Transverse colon (tissue), 4 donors: ENCODE measurements at regions not wholly inside any gene's neighbourhood (a gene's known extent, or its start where the extent isn't known, plus 50 kb on each side); places are given as distances from the start of the nearest gene placed in this dataset.

Source experiments
- DNase-seq: peaks from one replicate; pipeline ENCODE4 v3.0.0-alpha.2; 2019
- H3K27ac ChIP-seq, 4 donors: fragments of 200-600 bp; sonication (generic); 2 replicates each; pipeline ENCODE4 v1.5.1; 2016 to 2018; ENCODE audit warnings: inconsistent platforms in 4 of 4
- H3K27me3 ChIP-seq: fragments of 200-600 bp; sonication (generic); 2 replicates; pipeline ENCODE4 v1.5.1; 2017; ENCODE audit warnings: inconsistent platforms
- H3K36me3 ChIP-seq, 4 donors: fragments of 200-600 bp; sonication (generic); 2 replicates each; pipeline ENCODE4 v1.5.1; 2017 to 2019; ENCODE audit warnings: inconsistent platforms in 4 of 4
- H3K4me1 ChIP-seq, 4 donors: fragments of 200-600 bp; sonication (generic); 2 replicates each; pipeline ENCODE4 v1.5.1; 2017 to 2020; ENCODE audit warnings: inconsistent platforms in 4 of 4
- H3K4me3 ChIP-seq, 4 donors: fragments of 200-600 bp; sonication (generic); 1 replicate in 1 of 4; 2 replicates in 3 of 4; pipeline versions ENCODE4 v1.5.1 to v1.6.1; 2017 to 2019; ENCODE audit warnings: inconsistent platforms in 4 of 4
- H3K9me3 ChIP-seq, 2 donors: fragments of 200-600 bp; sonication (generic); 2 replicates each; pipeline ENCODE4 v1.5.1; 2017 to 2019; ENCODE audit warnings: inconsistent platforms in 2 of 2
- EP300 ChIP-seq: sonication (generic); formaldehyde crosslinking; IDR thresholded peaks from one replicate; pipeline ENCODE4 v1.6.1; 2017; ENCODE audit warnings: antibody characterized with exemption, low read depth
- POLR2A ChIP-seq: fragments of 450-650 bp; IDR thresholded peaks from one replicate; pipeline ENCODE4 v1.6.1; 2016; ENCODE audit warnings: antibody characterized with exemption, mild to moderate bottlenecking, moderate library complexity
- POLR2AphosphoS5 ChIP-seq, 3 donors: sonication (generic); formaldehyde crosslinking; IDR thresholded peaks; one replicate each; pipeline ENCODE4 v1.6.1; 2016; ENCODE audit warnings: antibody characterized with exemption in 3 of 3
- WGBS, 2 donors: methylation state at CpG; one replicate each; pipeline ENCODE4 v1.1.5; 2018; ENCODE audit warnings: low coverage in 1 of 2; 5-methylcytosine and 5-hydroxymethylcytosine counted together
- in situ Hi-C, 4 donors: fragments of 200-750 bp; cut with MboI; loops; one replicate each; pipeline versions ENCODE4 v1.15.0 to v1.15.1; 2017; ENCODE audit warnings: low sequenced_read_pairs in 3 of 4, low pct_ligation_motif_present in 1 of 4, low pct_unique_long_range_greater_than_20kb in 1 of 4
- intact Hi-C: fragments of 100-400 bp; cut with DNase I; formaldehyde crosslinking; loops from one replicate; pipeline ENCODE4 v1.15.1; 2023; ENCODE audit warnings: low total_unique reads
- TF ChIP-seq, protein P1 (sequence below), 5 experiments: fragments of 200-600 bp in 3 of 5; fragments of 450-650 bp in 2 of 5; sonication (generic) in 3 of 5; IDR thresholded peaks; 1 replicate in 2 of 5; 2 replicates in 3 of 5; pipeline ENCODE4 v1.5.1; 2016 to 2017; ENCODE audit warnings: antibody characterized with exemption in 5 of 5, inconsistent platforms in 3 of 5, mild to moderate bottlenecking in 2 of 5, moderate library complexity in 1 of 5

DNA sequence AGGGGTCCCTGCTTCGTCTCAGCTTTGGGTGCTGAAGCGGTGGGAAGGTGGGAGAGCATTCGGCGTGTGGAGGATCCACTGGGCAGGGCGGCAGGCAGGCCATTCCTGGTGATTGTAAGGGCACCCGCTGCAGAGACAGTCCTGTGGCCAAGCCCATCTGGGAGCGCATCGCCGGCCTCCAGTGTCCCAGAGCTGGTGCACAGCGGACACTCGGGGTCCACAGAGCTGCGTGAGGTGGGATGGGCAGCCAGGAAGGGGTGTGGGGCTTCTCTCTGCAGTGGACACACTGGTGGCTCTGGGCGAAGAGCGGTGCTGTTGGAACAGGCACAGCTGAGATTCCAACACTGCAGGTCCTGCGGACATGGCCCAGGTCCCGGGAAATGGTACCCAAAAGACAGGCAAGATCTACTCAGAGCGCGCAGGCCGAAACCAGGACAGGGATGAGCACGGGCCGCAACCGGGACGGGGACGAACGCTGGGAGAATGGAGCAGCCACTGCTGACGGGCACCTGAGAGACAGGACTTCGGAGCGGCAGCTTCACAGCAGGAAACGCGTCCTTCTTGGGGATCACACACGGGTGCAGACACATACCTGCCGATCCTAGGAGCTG lies 188.2 kb downstream of the ERMARD start:
- no peak for DNase-seq
- in situ Hi-C loops (no loop called here), intact Hi-C loops (no loop called here)
- WGBS, 2 donors = 93% methylated on average over 32 of the region's 32 CpGs; no CpG with 5 or more reads in 1 of the 2 donors
- Histone ChIP-seq H3K4me1 (no peaks in the 10 kb centered on the region), H3K36me3 (no peaks in the 10 kb centered on the region), H3K27ac (no peak overlapping the region), H3K4me3 (no peak overlapping the region), H3K9me3 (no peaks in the 10 kb centered on the region), H3K27me3 (no peaks in the 10 kb centered on the region)
- no peak for TF ChIP-seq POLR2AphosphoS5 (IDR thresholded peaks at IDR 0.05)
- TF ChIP-seq, protein P1, sequence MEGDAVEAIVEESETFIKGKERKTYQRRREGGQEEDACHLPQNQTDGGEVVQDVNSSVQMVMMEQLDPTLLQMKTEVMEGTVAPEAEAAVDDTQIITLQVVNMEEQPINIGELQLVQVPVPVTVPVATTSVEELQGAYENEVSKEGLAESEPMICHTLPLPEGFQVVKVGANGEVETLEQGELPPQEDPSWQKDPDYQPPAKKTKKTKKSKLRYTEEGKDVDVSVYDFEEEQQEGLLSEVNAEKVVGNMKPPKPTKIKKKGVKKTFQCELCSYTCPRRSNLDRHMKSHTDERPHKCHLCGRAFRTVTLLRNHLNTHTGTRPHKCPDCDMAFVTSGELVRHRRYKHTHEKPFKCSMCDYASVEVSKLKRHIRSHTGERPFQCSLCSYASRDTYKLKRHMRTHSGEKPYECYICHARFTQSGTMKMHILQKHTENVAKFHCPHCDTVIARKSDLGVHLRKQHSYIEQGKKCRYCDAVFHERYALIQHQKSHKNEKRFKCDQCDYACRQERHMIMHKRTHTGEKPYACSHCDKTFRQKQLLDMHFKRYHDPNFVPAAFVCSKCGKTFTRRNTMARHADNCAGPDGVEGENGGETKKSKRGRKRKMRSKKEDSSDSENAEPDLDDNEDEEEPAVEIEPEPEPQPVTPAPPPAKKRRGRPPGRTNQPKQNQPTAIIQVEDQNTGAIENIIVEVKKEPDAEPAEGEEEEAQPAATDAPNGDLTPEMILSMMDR (IDR thresholded peaks at IDR 0.05) = no peak
- TF ChIP-seq POLR2A = no peak
- TF ChIP-seq EP300 = no peak

DNA sequence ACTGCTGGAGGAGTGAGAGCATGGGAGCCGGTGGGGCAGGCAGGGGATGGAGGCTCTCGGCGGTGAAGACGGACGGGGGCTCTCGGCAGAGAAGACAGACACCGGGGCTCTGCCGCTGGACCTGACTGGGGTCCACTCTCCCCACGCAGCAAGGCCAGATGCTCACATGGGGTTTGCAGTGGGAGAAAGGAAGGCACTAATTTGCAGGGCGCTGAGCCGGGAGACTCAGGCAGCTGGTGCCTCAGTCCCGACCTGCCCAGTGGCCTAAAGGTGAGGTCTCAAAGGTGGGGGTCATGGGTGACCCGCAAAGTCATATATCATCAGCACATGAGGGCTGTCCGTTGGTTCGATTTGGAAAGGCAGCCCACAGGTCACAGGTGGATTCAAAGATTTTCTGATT lies 187.3 kb downstream of the ERMARD start:
- intact Hi-C loops = no loop called here
- DNase-seq = no peak
- Histone ChIP-seq H3K36me3 (no peaks in the 10 kb centered on the region), H3K4me3 (no peak overlapping the region), H3K9me3 (no peaks in the 10 kb centered on the region), H3K4me1 (peaks cover 0 to 6% (median 5%) of the 10 kb centered on the region in 4 donors), H3K27me3 (no peaks in the 10 kb centered on the region), H3K27ac (no peak overlapping the region)
- TF ChIP-seq POLR2A (no peak), EP300 (no peak), POLR2AphosphoS5 (IDR thresholded peaks at IDR 0.05) (no peak)
- TF ChIP-seq, protein P1 (IDR thresholded peaks at IDR 0.05) = no peak
- 89 to 90% methylated on average over 8 to 15 of the region's 15 CpGs for WGBS, 2 donors
- in situ Hi-C loops = no loop called here

DNA sequence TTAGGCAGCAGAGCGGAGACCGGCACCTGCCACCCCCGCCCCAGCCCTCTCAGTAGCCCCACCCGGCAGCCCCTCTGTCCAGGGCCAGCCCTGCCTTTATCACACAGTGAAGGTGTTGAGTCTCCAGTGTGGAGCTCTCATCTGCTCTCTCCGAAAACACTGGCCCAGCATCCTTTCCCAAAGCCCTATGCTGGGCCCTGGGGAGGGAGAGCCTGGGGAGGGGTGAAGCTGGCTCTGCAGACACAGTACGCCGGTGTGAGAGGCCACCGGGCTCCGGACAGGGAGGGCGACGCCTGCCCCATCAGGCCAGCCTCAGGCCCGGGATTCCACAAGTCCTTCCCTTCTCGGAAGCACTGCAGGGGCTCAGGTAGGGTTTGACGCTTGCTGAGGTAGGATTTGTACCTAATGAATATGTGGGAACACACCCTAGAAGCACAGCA lies 186.9 kb downstream of the ERMARD start:
- in situ Hi-C loops (no loop called here), intact Hi-C loops (no loop called here)
- TF ChIP-seq, protein P1 (IDR thresholded peaks at IDR 0.05) = no peak
- no peak for TF ChIP-seq EP300
- no peak for TF ChIP-seq POLR2A
- no peak for TF ChIP-seq POLR2AphosphoS5 (IDR thresholded peaks at IDR 0.05)
- Histone ChIP-seq H3K9me3 (no peaks in the 10 kb centered on the region), H3K27ac (no peak overlapping the region), H3K36me3 (no peaks in the 10 kb centered on the region), H3K4me1 (peaks cover 0 to 7% (median 5%) of the 10 kb centered on the region in 4 donors), H3K27me3 (no peaks in the 10 kb centered on the region), H3K4me3 (no peak overlapping the region)
- 86% methylated on average over 13 of the region's 14 CpGs; no CpG with 5 or more reads in 1 of the 2 donors for WGBS, 2 donors
- no peak for DNase-seq

DNA sequence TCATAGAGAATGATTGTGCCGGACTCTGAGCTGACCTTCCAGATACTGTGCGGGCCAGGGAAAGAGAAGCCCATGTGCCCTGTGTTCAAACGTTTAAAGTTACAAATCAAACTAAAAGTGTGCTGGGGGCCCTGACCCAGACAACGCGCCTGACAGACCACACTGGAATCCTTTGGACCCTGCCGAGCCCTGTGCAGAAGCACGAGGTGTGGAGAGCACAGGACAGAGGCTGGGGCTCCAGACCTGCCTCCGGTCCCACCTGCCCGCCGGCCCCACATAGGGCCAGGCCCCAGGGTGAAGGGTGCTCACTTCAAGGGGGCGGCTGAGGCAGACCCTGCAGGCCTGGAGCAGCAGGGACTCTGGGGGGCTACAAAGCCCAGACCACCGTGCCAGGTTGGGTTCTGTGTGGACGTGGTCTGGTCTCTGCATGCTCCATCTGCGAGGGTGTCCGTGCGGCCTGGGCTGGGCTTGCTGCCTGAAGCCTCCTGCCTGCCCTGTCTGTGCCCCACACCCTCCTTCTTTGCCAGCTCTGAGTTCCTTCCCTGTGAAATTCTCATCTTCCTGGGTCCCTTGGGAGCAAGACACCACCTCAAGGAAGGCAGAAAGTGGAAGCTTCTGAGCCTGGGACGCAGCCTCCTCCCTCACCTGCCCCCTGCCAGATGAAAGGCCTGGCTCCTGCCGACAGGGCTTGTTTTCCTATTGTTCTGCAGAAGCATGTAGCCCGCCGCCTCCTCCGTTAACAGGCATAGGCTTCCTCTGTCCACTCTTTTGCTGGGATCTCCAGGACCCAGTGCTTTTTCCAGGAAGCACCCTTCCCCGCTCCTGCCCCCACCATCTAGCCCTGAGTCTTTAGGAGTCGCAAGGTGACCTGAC lies 186.2 kb downstream of the ERMARD start:
- in situ Hi-C loops (no loop called here), intact Hi-C loops (no loop called here)
- no peak overlapping the region for H3K27ac ChIP-seq
- 60 to 86% methylated on average over 4 to 21 of the region's 23 CpGs for WGBS, 2 donors
- H3K27me3 ChIP-seq = no peaks in the 10 kb centered on the region
- H3K4me1 ChIP-seq = peaks cover 0 to 7% (median 5%) of the 10 kb centered on the region in 4 donors
- no peaks in the 10 kb centered on the region for H3K36me3 ChIP-seq
- no peak overlapping the region for H3K4me3 ChIP-seq
- no peak for TF ChIP-seq EP300
- TF ChIP-seq POLR2AphosphoS5 (IDR thresholded peaks at IDR 0.05) = no peak
- TF ChIP-seq, protein P1 (IDR thresholded peaks at IDR 0.05) = no peak
- no peak for TF ChIP-seq POLR2A
- DNase-seq = no peak
- H3K9me3 ChIP-seq = no peaks in the 10 kb centered on the region
